ENCODE measurements at regions not wholly inside any gene's neighbourhood (a gene's known extent, or its start where the extent isn't known, plus 50 kb on each side); places are given as distances from the start of the nearest gene placed in this dataset.
"Not testable (repeated sequence)": the region's sequence is repeated elsewhere in the genome, so short reads cannot be mapped to it uniquely, and the experiment has no call there.

DNA sequence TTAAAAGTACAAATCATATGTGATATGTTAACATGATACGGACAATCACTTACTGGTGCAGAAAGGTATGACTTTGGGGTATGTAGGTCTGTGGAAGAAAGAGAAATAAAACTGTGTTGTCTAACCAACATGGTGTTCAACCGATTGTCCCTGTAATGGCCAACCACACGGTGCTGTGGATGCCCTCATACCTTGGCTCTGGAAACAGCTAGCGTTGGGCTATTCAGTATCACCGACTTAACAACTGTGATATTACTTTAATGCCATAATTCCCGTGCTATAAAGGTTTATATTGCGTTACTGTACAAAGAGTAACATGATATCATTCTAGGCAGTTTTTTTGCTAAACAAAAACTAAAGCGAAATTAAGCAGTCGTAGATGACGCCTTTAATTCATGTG lies 448.3 kb downstream of the EFNB2 start:
- no peak for DNase-seq

DNA sequence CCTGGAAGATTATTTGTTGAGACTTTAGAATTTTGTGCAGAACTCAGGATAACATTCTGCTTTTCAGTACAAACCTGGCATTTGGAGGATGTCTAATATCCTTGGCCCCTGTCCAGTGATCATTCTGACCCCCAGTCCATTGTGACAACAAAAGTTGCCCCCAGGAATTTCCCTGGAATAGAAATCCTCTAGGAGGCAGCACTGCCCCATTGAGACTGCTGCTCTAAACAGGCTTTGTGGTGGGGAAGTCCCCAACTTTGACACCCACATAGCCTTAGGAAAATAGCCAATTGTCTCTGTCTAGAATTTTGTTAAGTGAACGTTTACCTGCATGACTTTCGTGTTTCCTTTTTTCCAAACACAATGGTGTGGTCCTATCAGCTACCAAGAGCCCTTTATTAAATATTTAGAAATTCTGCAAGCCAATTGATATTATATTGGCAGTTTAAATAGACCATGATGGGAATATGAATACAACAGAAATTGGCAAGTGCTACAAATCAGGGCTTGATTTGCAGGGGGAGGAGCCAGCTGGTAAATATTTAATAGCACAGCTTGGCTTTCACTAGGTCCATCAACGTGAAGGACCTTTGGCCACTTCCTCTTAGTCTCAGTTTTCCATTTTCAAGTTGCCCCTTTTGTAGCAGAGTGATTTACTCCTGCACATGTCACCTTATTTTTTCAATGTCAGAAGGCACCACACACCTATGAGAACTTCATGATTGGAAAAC lies 451.7 kb downstream of the EFNB2 start:
- DNase-seq: no peak

DNA sequence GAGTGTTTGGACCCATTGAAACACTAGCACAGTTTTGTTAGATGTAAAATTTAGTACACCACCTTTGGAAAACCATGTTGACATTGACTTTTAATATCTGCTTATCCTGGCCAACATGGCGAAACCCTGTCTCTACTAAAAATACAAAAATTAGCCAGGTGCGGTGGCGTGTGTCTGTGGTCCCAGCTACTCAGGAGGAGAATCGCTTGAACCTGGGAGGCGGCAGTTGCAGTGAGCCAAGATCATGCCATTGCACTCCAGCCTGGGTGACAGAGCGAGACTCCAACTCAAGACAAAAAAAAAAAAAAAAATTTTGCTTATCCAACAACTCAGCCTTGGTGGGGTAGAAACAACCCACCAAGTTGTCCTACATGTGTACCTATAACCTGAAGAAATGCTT lies 454.2 kb downstream of the EFNB2 start:
- DNase-seq: not testable (repeated sequence)

DNA sequence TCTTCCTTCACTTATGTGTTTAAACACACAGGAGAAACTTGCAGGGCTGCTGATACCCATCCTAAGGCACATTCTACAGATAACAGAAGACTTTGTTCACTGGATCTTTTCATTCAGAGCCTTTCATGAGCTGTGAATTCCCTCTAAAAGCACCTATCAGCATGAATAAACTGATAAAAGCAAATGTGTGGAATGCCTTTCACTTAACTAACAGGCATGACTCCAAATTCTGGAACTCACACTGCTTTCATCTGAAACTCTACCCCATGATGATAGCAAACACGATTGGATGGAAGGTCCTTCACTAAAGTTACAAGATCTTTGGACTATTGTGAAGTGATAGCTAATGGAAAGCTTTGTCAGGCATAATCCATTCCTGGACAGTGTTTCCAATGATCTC lies 457.3 kb downstream of the EFNB2 start:
- DNase-seq: no peak

DNA sequence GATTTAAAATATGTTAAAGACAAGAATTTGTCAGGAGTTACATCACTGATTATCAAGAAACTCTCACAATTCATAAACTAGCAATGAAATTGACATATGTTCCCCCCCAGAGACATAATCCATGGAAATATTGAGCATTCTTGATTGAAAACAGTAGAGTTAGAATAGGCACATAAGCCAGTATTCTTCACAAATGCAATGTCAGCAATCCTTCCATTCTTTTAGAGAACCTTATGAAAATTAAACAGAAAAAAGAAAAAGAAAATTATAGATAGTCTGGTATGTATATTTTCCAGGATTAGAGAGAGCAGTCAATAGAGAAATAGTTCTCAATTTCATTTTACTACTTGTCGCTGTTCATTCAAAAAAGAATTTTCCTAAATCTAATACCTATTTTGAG lies 458.4 kb downstream of the EFNB2 start:
- no peak for DNase-seq

DNA sequence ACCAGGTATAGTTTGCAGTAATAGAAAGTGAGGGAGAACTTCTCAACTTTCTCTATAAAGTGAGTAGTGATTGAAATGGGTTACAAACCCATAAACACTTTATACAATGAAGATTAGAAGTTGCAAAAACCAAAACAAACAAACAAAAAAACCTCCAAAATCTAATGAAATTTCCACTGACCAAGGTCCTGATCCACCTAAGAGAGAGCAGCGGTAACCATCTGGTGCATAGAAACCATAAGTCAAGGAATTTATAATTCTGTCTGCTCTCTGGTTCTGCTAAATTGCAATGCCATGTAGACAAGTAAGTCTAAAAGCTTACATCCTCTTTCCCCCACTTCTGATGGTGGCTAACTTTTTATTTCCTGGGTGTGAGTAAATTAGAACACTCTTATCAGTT lies 463.4 kb downstream of the EFNB2 start:
- DNase-seq: no peak

DNA sequence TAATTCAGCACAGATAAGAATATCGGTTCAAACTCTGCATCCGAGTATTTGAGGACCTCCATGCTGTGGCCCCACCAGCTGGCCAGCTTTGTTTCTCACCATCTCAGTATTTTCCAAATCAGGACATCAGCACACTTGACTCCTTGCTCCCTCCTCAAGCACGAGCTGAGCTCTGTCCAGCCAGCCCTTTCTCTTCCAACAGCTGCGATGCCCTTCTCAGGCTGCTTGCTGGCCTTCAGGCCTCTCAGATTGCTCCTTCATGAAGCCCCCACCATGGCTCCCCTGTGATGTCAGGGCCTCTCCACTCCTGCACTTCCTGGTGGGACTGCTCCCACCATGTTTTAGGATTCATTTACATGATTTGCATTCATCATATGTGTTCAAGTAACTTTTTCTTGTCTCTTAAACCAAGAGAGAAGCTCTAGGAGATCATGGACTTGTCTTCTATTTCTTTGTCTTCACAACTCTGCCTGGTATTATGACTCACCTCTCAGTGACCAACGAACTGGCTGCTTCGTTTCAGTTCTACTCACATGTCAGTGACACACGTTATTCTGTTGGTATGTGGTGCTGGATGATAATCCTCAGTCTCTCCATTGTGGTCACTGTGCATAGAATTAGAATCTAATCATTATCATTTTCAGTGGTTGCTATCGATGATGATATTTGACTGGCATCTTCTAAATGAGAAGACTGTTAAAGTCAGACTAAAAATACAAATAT lies 471.7 kb downstream of the EFNB2 start:
- DNase-seq: no peak

DNA sequence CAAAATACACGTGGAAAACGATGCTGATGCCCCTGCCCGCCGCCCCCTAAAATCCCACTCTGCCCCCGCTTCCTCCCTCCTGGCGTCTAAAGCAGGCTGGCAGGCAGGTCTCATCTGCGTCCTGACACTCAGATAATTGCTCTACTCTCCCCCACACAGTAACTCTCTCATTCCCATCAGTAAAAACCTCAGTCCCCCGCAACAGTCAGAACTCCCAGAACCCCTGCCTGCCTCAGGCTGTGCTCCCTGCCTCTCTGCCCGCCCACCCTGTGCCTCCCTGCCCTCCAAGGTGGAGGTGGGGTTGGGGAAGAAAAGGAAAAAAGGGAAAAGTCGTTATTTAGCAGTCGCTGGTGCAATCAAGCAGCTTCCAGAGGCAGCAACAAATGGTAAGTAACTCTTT lies 473.7 kb downstream of the EFNB2 start:
- no peak for DNase-seq

DNA sequence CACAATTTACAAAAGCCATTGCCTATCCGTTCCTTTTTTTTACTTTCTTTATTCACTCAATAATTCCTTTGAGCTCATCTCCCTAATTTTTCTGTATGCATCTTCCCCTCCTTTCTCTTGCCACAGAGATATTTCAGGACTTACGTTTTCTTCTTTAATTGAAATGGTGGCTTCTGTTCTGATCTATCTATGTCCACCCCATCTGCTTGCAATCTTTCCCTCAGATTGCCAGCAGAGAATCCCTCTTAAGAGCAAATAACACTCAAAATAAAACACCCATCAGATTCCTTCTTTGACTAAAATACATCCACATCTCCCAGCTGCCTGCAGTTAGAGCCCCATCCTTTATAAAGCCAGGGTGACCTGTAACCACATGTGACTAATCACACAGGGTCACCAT lies 478.6 kb downstream of the EFNB2 start:
- DNase-seq: no peak

DNA sequence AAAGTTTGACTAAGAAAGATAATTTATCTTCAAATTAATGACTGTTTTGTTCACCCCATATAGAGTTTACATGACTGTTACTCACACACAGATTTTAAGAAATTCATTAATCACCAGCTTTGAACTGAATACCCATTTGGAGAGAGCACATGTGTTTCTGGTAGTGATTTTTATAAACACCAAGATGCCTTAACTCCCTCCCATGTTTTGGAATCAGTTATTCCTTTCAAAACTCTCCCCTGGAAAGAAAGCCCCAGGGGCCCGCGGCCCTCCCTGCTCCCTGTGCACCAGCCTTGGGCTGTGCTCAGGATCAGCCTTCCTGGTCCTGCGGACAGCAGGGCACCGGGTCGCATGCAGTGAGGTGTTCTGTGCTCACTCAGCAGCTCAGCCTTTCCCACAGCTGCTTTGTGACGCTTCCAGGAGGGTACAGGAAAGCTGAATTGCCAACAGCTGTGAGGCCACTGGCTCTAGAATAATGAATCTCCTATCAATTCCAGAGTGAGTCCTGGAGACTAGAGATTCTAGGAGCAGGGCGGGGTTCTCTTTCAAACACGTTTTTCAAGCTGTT lies 483.2 kb downstream of the EFNB2 start:
- no peak for DNase-seq

DNA sequence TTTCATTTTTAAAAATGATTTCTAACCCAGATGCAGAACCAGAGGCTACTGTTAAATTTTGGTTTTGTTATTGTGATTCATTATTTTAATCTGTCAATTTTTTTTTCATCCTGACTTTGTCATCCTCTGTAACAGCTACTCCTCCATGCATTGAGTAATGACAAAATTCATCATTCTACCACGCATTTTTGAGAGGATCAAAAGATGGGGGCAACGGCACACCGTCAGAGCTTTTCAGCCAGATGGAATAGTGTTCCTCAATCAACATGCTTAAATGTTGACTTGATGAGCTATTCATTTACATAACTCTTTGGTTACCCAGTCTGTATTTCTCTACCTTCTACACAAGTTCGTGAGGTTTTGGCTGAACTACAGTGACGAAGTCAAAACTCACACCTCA lies 486.3 kb downstream of the EFNB2 start:
- DNase-seq: no peak

DNA sequence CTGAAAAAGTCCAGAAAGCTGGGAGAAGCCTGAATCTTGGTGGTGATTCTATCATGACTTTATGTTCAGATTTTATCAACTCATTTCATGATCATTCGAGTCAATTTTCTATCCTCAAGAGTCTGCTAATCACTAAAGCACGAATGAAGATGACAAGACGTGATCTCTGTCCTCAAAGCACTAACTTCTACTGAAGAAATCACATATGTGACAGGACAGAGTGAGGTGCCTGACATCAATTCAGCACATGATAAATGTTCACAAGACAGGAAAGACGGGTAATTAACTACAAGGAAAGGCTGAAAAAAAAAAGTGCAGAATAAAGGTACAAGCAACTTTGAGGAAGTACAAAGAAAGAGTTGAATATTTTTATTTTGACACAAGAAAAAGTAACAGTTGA lies 487.1 kb downstream of the EFNB2 start:
- DNase-seq: no peak

DNA sequence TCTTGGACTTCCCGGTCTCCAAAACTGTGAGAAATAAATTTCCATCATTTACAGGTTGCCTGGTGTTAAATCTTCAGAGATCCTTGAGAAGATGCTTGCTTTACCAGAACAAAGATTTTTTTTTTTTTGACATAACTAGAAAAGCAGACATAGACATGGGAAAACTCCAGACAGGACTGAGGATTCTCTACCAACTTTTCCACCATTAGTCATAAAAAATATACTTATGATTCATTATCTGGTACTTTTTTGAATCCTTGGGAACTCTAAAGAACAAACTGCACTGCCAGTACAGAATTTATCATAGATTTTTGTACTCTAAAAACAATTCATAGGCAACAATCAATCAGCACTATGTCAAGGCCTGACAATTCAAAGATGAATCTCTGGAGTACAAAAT lies 487.6 kb downstream of the EFNB2 start:
- no peak for DNase-seq

DNA sequence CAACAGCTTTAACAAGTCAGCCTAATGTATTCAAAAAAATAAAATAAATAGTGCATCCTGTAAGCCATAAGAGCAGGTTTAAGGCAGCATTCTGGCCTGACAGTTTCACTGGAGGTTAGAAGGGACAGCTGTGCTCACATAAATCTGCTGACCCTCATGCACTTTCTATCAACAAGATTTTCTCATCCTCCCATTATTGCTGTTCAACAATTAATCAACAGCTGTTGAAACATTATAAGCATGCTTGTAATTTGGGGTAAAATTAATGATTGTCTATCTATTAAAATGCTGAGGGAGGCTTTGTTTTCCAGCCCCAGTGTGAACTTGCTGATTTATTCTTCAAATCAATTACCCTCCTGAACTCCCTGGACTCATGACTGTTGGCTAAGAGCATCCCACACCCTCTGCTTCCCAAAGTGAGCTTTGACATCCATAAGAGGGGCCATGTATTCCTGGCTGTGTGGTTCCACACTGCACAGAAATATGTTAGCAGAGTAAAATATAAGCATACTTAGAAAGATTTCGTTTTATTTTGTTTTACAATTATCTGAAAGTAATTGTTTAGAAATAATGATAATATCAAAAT lies 492.4 kb downstream of the EFNB2 start:
- DNase-seq: no peak

DNA sequence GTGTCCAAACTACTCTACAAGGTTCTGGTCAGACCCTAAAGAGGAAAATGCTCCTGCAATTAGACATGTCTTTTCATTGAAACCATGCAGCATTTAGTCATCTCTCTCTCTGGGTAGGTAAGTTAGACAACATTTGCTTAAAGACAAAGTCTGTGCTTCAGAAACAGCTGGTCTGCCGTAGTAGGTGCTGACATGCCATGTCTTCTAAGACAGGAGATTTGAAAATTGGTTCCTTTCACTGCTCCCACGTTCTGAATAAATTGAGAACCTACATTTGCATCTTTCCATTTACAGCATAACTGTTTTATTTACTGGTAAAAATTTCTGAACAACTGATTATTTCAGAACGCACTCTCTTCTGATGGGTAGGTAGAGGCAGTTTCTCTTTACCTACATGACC lies 494.0 kb downstream of the EFNB2 start:
- no peak for DNase-seq

DNA sequence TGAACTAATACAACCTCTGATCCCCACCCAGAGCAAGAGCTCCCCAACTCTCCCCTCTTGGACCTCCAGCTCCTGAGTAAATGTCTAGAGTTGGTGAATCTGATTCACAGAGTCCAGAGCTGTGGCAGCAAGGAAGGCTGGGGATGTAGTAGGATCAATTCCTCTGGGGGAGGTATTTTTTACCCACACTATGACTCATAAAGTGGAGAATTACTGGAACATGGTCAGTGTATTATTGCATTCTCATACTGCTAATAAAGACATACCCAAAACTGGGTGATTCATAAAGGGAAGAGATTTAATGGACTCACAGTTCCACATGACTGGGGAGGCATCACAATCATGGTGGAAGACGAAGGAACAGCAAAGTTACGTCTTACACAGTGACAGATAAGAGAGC lies 496.7 kb downstream of the EFNB2 start:
- no peak for DNase-seq

DNA sequence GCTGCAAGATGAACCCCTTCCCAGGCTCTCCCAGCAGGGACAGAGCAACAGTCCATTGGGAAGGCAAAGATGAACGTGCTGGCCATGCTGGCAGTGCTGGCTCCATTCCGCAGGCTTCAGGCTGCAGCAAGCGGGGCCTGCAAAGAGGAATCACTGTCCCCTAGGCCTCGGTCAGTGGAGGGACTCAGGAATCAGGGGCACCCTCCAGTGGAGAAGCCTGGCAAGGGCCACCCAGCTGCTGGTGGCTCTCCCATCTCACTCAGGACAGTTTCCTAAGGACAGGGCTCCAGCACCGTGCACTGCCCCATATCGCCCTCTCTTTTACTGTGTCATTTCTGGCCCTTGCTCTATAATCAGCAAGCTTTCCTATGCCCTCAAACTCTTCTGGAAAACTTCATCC lies 498.6 kb downstream of the EFNB2 start:
- no peak for DNase-seq

DNA sequence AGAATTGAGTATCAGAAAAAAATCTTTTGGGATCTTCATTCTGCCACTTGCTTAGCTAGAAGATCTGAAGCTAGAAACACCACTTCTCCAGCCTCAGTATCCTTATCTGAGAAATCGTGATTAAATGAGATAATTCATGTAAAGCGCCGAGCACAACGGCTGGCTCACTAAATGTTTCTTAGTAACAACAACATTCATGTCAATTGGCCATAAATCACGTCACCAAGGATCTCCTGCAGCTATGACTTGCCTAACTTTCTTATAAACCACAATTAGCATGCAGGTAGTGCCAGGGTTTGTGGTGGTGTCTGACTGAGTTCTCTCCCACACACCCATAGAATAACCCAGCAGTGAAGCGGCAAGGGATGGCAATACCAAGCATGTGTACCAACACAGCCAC lies 501.3 kb downstream of the EFNB2 start:
- no peak for DNase-seq

DNA sequence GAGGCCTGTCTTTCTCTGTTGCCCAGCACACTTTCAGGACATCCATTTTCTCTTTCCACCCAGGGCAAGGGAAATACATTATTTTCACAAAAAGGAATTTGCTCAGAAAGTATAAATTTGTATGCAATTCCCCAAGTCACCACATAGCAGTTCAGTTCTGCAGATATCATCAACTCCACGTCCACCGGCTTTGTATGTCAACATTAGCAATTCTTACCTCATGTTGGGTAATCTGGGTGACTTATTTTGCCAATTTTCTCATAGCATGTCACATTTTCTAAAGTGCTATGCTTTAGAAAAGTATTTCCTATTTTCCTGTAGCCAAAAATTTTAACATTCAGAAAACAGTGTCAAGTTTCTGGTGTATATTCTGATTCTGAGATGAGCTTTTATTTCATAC lies 501.8 kb downstream of the EFNB2 start:
- no peak for DNase-seq

DNA sequence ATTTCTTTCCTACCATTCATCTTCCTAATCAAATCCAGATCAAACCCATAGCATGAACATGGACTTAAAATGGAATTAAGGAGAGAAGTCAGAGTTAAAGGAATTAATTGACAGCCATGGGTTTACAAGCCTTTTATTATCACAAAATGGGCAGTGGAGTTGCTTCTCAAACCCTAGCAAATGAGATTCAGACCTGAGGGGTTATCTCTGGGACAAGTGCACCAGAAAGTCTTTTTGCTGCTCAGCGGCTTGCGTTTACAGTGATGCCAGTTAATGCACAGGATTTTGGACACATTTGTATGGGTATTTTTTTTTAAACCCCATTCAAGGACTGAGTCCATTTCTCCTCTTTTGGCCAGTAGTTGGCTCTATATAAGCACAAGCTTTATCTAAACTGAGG lies 503.0 kb downstream of the EFNB2 start:
- no peak for DNase-seq

DNA sequence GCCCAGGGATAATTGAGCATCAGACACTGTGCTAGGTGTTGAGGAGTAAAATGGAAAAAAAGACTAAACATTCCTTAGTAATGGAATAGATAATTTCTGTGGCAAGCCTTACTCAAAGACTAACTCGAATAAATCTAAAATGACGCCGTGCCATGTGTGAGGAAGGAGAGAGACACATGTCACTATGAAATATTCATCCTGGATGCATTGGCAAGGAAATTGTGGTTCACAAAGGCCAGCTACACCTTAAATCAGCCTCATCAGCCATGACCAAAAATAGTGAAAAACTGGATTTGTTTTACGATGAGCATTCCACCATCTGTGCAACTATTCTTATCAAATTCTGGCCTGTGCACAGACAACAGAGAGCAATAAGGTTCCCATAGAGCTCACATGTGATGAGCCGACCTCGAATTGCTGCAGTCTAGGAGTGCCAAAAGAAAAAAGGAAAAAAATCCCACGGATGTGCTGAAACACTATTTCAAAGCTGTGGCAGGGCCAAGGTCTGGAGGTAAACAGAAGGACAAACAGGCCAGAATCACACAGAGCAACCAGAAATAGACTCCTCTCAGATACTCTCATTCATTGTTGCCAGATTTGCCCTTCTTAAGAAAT lies 505.7 kb downstream of the EFNB2 start:
- no peak for DNase-seq

DNA sequence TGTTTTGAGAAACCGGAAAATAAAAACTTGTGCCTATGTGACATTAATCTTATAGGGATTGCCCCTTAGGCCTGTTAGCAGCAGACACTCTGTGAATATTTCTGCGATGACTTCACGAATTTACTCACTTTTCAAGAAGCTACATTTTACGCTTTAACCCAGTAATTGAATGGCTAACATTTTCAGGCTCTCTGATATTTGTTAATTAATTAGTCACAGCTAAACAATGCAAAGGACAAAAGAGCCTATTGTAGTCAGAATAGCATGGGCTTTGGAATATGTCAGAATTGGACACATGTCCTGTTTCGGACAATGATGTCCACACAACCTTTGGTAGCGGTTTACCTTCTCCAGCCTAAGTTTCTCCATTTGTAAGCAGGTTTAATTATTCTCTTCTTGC lies 506.6 kb downstream of the EFNB2 start:
- no peak for DNase-seq

DNA sequence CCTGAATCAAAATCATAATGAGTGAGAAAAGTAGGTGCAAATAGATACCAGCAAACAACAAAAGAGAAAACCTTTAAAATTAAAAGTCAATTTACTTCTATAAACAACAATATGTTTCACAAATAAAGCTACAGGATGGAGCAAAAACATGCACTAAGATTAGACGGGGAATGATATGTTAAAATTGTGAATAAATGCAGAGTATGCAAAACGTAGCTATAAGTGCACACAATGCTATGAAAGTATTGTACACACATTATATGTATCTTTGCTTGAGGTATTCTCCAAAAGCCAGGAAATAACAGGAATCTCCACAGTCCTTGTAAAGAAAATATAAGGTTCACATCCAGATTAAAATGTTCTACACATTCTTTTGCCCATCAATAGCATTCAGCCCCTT lies 523.9 kb downstream of the EFNB2 start:
- no peak for DNase-seq

DNA sequence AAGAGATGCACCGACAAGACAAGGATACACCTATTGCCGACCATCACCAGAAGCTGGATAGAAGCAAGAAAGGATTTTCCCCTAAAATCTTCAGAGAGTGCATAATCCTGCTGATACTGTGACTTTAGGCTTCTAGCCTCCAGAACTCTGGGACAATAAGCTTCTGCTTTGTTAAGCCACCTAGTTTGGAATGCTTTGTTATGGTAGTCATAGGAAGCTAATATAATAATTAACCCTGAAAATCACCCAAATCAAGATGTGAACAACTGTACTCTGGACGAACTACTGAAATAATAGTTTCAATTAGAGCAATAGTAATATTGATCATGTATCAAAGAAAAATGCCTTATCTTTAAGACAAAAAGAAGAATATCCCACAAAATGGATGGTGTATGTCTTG lies 524.6 kb downstream of the EFNB2 start:
- DNase-seq: no peak

Data from NCI-H187 treated with DMSO at 0.1 percent for 48 hours (cell line).